ENCODE measurements at regions not wholly inside any gene's neighbourhood (a gene's known extent, or its start where the extent isn't known, plus 50 kb on each side); places are given as distances from the start of the nearest gene placed in this dataset.

DNA sequence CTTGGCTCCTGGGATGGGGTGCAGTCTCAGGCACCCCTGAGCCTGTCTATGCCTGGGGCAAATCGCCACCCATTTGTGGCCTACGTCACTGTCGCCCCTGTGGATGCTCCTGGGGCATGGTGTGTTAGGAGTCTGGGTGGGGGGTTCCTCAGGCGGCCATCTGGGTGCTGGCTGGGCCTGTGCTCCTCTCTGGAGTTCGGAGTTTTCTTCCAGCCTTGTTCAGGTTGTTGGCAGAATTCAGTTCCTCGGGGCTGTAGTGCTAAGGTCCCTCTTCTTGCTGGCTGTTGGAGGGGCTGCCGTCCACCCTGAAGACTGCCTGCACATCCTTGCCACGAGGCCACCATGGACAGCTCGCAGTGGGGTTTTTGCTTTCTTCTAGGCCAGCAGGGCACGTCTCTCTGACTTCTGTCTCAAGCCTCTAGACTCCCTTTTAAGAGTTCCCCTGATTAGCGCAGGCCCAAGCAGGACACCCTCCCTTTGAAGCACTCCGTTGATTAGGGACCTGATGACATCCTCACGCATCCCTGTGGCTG is 86.7 kb upstream of the C1orf174 start:
- Histone ChIP-seq H3K36me3 (ENCODE audit: insufficient read depth, low read length) (no peaks in the 10 kb centered on the region), H3K27ac (no peak overlapping the region), H3K4me3 (no peak overlapping the region), H3K9ac (ENCODE audit: insufficient read length) (no peak overlapping the region), H3K9me3 (ENCODE audit: low read depth, low read length) (no peaks in the 10 kb centered on the region)
- no peak for TF ChIP-seq EZH2 (IDR thresholded peaks at IDR 0.05)
- TF ChIP-seq POLR2AphosphoS5 (IDR thresholded peaks at IDR 0.05; ENCODE audit: borderline replicate concordance, low read depth, low read length): no peak
- no peak for TF ChIP-seq FOXP2 (optimal IDR thresholded peaks at IDR 0.05; ENCODE audit: control extremely low read depth, extremely low read length, insufficient read depth)
- no peak for DNase-seq (ENCODE audit: low read depth, low spot score)

DNA sequence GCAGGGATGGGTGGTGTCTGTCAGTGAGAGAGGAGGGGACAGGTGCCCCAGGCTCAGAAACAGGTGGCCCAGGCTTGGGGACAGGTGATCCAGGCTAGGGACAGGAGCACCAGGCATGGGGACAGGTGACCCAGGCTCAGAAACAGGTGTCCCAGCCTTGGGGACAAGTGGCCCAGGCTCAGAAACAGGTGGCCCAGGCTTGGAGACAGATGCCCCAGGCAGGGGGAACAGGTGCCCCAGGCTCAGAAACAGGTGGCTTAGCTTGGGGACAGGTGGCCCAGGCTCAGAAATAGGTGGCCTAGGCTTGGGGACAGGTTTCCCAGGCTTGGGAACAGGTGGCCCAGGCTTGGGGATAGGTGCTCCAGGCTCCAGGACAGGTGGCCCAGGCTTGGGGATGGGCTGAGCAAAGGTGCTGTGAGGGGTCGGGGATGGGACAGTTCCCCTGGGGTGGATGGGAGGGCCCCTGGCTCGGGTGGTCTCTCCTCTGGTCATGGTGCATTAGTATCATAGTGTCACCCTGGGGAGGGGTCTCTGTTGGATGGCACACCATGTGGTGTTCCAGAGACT is 87.7 kb upstream of the C1orf174 start:
- H3K36me3 ChIP-seq (ENCODE audit: insufficient read depth, low read length): no peaks in the 10 kb centered on the region
- no peak overlapping the region for H3K4me3 ChIP-seq
- DNase-seq (ENCODE audit: low read depth, low spot score): no peak
- H3K27ac ChIP-seq: no peak overlapping the region
- H3K9me3 ChIP-seq (ENCODE audit: low read depth, low read length): no peaks in the 10 kb centered on the region
- TF ChIP-seq FOXP2 (optimal IDR thresholded peaks at IDR 0.05; ENCODE audit: control extremely low read depth, extremely low read length, insufficient read depth) (no peak), POLR2AphosphoS5 (IDR thresholded peaks at IDR 0.05; ENCODE audit: borderline replicate concordance, low read depth, low read length) (no peak), EZH2 (IDR thresholded peaks at IDR 0.05) (no peak)
- H3K9ac ChIP-seq (ENCODE audit: insufficient read length): no peak overlapping the region

DNA sequence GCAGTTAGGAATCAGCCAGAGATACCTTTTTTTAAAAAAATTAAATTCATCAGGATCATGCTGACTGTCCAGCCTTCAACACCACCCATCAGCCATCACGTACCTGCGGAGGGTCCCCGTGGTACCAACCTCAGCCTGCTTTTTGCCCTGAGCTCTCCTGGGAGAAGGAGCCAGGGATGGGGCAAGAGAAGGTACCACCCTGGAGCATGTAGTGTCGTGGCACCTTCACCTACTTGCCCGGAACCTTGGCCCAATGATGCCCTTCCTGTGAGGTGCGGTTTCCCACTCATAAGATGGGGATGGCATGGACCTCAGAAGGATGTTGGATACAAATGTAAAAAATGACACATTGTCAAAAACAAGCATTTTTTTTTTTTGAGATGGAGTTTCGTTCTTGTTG is 88.4 kb upstream of the C1orf174 start:
- no peak for TF ChIP-seq POLR2AphosphoS5 (IDR thresholded peaks at IDR 0.05; ENCODE audit: borderline replicate concordance, low read depth, low read length)
- no peak for TF ChIP-seq FOXP2 (optimal IDR thresholded peaks at IDR 0.05; ENCODE audit: control extremely low read depth, extremely low read length, insufficient read depth)
- no peak for TF ChIP-seq EZH2 (IDR thresholded peaks at IDR 0.05)

DNA sequence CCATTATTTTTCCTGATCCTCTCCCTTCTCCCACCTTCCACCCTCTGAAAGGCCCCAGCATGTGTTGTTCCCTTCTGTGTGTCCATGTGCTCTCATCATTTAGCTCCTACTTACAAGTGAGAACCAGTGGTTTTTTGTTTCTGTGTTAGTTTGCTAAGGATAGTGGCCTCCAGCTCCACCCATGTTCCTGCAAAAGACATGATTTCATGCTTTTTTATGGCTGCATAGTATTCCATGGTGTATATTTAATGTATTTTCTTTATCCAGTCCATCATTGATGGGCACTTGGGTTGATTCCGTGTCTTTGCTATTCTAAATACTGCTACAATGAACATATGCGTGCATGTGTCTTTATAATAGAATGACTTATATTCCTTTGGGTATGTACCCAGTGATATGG is 89.4 kb upstream of the C1orf174 start:
- no peak overlapping the region for H3K27ac ChIP-seq
- H3K9ac ChIP-seq (ENCODE audit: insufficient read length): no peak overlapping the region
- H3K36me3 ChIP-seq (ENCODE audit: insufficient read depth, low read length): no peaks in the 10 kb centered on the region
- no peak overlapping the region for H3K4me3 ChIP-seq
- no peak for DNase-seq (ENCODE audit: low read depth, low spot score)
- TF ChIP-seq POLR2AphosphoS5 (IDR thresholded peaks at IDR 0.05; ENCODE audit: borderline replicate concordance, low read depth, low read length) (no peak), EZH2 (IDR thresholded peaks at IDR 0.05) (no peak), FOXP2 (optimal IDR thresholded peaks at IDR 0.05; ENCODE audit: control extremely low read depth, extremely low read length, insufficient read depth) (no peak)
- no peaks in the 10 kb centered on the region for H3K9me3 ChIP-seq (ENCODE audit: low read depth, low read length)

More for the DNA sequence above, 88.4 kb upstream of the C1orf174 start:
- no peak for DNase-seq (ENCODE audit: low read depth, low spot score)
- no peaks in the 10 kb centered on the region for H3K36me3 ChIP-seq (ENCODE audit: insufficient read depth, low read length)
- no peak overlapping the region for H3K4me3 ChIP-seq
- H3K9me3 ChIP-seq (ENCODE audit: low read depth, low read length): no peaks in the 10 kb centered on the region
- H3K9ac ChIP-seq (ENCODE audit: insufficient read length): no peak overlapping the region
- no peak overlapping the region for H3K27ac ChIP-seq

DNA sequence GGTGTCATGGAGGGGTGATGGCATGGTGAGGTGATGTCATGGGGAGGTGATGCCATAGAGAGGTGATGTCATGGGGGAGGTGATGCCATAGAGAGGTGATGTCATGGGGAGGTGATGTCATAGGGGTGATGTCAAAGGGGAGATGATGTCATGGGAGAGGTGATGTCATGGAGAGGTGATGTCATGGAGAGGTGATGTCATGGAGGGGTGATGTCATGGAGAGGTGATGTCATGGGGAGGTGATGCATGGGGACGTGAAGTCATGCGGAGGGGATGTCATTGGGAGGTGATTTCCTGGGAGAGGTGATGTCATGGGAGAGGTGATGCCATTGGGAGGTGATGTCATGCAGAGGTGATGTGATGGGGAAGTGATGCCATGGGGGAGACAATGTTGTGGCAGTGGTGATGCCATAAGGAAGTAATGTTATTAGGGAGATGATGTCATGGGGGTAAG is 92.1 kb upstream of the C1orf174 start:
- no peaks in the 10 kb centered on the region for H3K9me3 ChIP-seq (ENCODE audit: low read depth, low read length)
- H3K9ac ChIP-seq (ENCODE audit: insufficient read length): no peak overlapping the region
- no peak overlapping the region for H3K27ac ChIP-seq
- H3K4me3 ChIP-seq: no peak overlapping the region
- TF ChIP-seq EZH2 (IDR thresholded peaks at IDR 0.05) (no peak), FOXP2 (optimal IDR thresholded peaks at IDR 0.05; ENCODE audit: control extremely low read depth, extremely low read length, insufficient read depth) (no peak), POLR2AphosphoS5 (IDR thresholded peaks at IDR 0.05; ENCODE audit: borderline replicate concordance, low read depth, low read length) (no peak)
- DNase-seq (ENCODE audit: low read depth, low spot score): no peak
- H3K36me3 ChIP-seq (ENCODE audit: insufficient read depth, low read length): no peaks in the 10 kb centered on the region

DNA sequence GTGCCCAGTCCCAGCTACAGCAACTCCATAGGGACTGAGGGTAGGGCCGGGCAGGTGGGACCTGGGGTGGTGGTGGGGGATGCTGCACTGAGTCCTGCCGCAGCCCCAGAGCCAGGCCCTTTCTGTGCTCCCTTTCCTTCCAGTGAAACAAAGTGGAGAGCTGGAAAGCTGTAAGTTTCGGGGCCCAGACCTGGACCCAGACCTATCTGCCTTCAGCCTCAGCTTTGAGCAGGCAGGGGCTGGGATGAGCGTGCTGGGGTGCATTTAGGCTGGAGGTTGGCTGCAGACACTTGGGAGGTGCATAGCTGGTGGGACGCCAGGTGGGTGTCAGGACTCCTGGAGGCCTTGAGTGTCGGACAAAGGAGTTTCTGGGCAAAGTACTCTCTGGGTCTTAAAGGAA is 92.7 kb upstream of the C1orf174 start:
- Histone ChIP-seq H3K36me3 (ENCODE audit: insufficient read depth, low read length) (no peaks in the 10 kb centered on the region), H3K9me3 (ENCODE audit: low read depth, low read length) (no peaks in the 10 kb centered on the region), H3K27ac (no peak overlapping the region), H3K4me3 (no peak overlapping the region), H3K9ac (ENCODE audit: insufficient read length) (no peak overlapping the region)
- DNase-seq (ENCODE audit: low read depth, low spot score): no peak
- TF ChIP-seq FOXP2 (optimal IDR thresholded peaks at IDR 0.05; ENCODE audit: control extremely low read depth, extremely low read length, insufficient read depth) (no peak), EZH2 (IDR thresholded peaks at IDR 0.05) (no peak), POLR2AphosphoS5 (IDR thresholded peaks at IDR 0.05; ENCODE audit: borderline replicate concordance, low read depth, low read length) (no peak)

DNA sequence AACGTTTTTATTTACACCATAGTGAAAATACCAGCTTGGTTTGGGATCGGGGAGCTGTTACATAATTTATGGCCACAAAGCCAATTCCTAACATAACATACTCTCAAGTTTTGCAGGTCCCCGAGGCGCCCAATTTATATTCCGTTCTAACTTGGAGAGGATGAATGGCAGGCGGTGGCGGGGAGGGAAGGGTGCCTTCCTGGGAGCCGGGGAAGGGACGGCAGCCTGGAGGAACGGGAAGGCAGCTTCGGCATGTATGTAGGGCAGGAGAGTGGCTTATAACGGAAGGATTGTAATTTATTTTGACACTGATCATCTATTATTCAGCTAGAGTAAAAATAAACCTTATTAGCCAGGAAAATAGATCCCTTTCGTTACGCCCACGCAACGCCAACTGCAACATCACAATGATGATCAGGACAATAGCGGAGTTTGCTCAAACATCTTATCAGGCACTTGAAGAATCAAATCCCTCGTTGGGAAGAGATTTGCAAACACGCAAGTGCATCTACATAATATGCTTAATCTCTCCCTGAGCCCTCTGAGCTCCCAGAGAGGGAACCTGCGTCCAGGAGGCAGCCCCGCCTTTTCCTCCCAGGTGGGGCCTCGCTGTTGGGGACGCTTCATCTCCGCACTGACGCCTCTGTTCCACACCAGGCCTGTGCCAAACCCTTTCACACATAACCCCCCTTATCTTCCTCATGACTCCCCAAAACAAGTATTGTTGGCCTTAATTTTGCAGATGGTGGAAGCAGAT is 93.7 kb upstream of the C1orf174 start:
- H3K9ac ChIP-seq (ENCODE audit: insufficient read length): no peak overlapping the region
- DNase-seq (ENCODE audit: low read depth, low spot score): no peak
- no peaks in the 10 kb centered on the region for H3K9me3 ChIP-seq (ENCODE audit: low read depth, low read length)
- no peak overlapping the region for H3K27ac ChIP-seq
- no peaks in the 10 kb centered on the region for H3K36me3 ChIP-seq (ENCODE audit: insufficient read depth, low read length)
- no peak overlapping the region for H3K4me3 ChIP-seq
- TF ChIP-seq FOXP2 (optimal IDR thresholded peaks at IDR 0.05; ENCODE audit: control extremely low read depth, extremely low read length, insufficient read depth): no peak
- TF ChIP-seq EZH2 (IDR thresholded peaks at IDR 0.05): peak; percentile 42
- no peak for TF ChIP-seq POLR2AphosphoS5 (IDR thresholded peaks at IDR 0.05; ENCODE audit: borderline replicate concordance, low read depth, low read length)

- DNase-seq (ENCODE audit: low read depth, low spot score): no peak
- Histone ChIP-seq H3K9ac (ENCODE audit: insufficient read length) (no peak overlapping the region), H3K4me3 (no peak overlapping the region), H3K27ac (no peak overlapping the region), H3K36me3 (ENCODE audit: insufficient read depth, low read length) (no peaks in the 10 kb centered on the region), H3K9me3 (ENCODE audit: low read depth, low read length) (no peaks in the 10 kb centered on the region)
- TF ChIP-seq POLR2AphosphoS5 (IDR thresholded peaks at IDR 0.05; ENCODE audit: borderline replicate concordance, low read depth, low read length) (no peak), EZH2 (IDR thresholded peaks at IDR 0.05) (no peak), FOXP2 (optimal IDR thresholded peaks at IDR 0.05; ENCODE audit: control extremely low read depth, extremely low read length, insufficient read depth) (no peak)
Observed at GRCh38 chr1:3995141-3995780, 95.2 kb upstream of the C1orf174 start.
